ENCODE measurements at regions not wholly inside any gene's neighbourhood (a gene's known extent, or its start where the extent isn't known, plus 50 kb on each side); places are given as distances from the start of the nearest gene placed in this dataset.

DNA sequence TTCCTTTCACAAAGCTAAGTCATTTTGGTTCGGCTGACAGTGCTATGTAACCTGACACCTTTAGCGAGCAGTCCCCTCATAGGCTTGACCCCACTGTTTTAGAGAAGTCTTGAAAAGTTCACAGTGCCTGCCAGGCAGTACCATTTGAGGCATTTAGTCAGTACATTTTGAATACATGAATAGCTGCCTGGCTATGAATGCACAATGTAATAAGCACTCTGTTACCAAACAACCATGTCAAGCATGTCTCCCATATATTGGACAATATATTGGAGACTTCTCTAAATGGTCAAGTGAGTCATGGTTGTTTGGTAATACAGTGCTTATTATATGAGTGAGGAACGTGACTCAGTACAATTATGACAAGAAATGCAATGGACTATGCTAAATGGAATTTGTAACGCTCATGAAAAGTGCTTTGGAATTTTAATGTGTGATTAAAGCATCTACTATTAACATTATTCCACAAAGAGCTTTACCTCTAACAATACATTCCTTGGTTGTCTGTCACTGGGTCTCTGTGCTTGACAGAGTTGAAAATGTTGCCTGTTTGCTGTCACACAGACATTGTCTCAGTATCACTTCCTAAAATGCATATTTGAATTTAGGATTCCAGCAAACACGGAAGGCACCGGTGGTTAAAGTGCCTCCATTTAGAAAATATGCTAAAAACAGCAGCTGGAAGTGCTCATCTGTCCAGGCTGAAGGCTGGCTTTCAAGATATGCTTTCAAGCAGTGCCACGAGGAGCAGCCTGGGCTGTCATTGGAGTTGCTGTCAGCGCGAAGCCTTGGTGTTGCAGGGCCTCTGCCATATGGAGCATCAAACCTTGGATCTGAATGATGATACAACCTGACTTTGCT lies 458.6 kb downstream of the FBXO15 start:
- intact Hi-C loops (cut with DNase I) = no loop called here
- 48 to 52% methylated on average over 9 of the region's 9 CpGs for WGBS, 2 donors

DNA sequence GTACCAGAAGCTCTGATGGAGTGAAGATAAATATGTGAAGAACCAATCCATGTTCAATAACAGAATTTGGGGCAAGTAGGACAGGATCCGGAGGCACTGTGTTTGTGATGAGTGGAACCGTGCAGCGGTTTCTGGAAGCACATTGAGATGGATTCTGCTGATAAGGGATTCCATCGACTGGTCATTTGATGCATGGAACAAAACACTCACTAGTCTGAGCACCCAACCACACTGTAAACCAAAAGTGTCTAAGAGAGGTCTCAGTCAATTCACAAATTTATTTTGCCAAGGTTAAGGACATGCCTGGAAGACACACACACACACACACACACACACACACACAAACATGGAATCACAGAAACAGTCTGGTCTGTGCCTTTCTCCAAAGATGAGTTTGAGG lies 459.5 kb downstream of the FBXO15 start:
- H3K4me1 ChIP-seq = no peaks in the 10 kb centered on the region
- no peak overlapping the region for H3K4me3 ChIP-seq (replicated peaks in 1 of 3)
- TF ChIP-seq, protein P1, sequence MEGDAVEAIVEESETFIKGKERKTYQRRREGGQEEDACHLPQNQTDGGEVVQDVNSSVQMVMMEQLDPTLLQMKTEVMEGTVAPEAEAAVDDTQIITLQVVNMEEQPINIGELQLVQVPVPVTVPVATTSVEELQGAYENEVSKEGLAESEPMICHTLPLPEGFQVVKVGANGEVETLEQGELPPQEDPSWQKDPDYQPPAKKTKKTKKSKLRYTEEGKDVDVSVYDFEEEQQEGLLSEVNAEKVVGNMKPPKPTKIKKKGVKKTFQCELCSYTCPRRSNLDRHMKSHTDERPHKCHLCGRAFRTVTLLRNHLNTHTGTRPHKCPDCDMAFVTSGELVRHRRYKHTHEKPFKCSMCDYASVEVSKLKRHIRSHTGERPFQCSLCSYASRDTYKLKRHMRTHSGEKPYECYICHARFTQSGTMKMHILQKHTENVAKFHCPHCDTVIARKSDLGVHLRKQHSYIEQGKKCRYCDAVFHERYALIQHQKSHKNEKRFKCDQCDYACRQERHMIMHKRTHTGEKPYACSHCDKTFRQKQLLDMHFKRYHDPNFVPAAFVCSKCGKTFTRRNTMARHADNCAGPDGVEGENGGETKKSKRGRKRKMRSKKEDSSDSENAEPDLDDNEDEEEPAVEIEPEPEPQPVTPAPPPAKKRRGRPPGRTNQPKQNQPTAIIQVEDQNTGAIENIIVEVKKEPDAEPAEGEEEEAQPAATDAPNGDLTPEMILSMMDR (IDR thresholded peaks at IDR 0.05) = no peak
- TF ChIP-seq POLR2A (IDR thresholded peaks at IDR 0.05) = no peak
- 67 to 77% methylated on average over 4 of the region's 4 CpGs for WGBS, 2 donors
- H3K27ac ChIP-seq = no peak overlapping the region
- H3K9me3 ChIP-seq = no peaks in the 10 kb centered on the region
- no peaks in the 10 kb centered on the region for H3K27me3 ChIP-seq
- intact Hi-C loops (cut with DNase I) = no loop called here
- no peaks in the 10 kb centered on the region for H3K36me3 ChIP-seq
- no peak for DNase-seq

More for the DNA sequence above, 458.6 kb downstream of the FBXO15 start:
- H3K4me3 ChIP-seq (replicated peaks in 1 of 3) = no peak overlapping the region
- no peak for DNase-seq
- no peaks in the 10 kb centered on the region for H3K36me3 ChIP-seq
- H3K27me3 ChIP-seq = no peaks in the 10 kb centered on the region
- TF ChIP-seq, protein P1 (IDR thresholded peaks at IDR 0.05) = no peak
- no peak for TF ChIP-seq POLR2A (IDR thresholded peaks at IDR 0.05)
- no peak overlapping the region for H3K27ac ChIP-seq
- no peaks in the 10 kb centered on the region for H3K9me3 ChIP-seq
- no peaks in the 10 kb centered on the region for H3K4me1 ChIP-seq

DNA sequence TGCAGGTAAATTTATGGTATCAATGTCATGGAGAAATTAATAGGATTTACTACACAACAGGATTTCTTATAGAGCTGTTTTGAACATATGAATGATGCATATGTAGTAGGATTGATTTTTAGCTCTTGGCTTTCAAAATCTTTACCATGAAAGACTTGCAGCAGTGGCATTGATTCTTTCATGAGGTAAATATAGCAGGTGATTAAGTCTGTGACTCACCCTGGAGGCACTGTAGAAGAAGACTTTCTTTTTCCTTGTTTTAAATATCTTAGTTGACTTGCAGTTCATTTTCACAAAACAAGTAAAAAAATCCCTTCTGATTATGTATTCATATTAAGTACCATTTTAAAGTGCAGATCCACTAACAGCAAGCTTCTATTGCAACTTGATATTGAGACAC lies 463.0 kb downstream of the FBXO15 start:
- DNase-seq = no peak
- Histone ChIP-seq H3K36me3 (no peaks in the 10 kb centered on the region), H3K9me3 (no peaks in the 10 kb centered on the region), H3K4me3 (replicated peaks in 1 of 3) (no peak overlapping the region), H3K27ac (no peak overlapping the region), H3K27me3 (no peaks in the 10 kb centered on the region), H3K4me1 (no peaks in the 10 kb centered on the region)
- no peak for TF ChIP-seq POLR2A (IDR thresholded peaks at IDR 0.05)
- TF ChIP-seq, protein P1 (IDR thresholded peaks at IDR 0.05) = no peak
- intact Hi-C loops (cut with DNase I) = no loop called here

DNA sequence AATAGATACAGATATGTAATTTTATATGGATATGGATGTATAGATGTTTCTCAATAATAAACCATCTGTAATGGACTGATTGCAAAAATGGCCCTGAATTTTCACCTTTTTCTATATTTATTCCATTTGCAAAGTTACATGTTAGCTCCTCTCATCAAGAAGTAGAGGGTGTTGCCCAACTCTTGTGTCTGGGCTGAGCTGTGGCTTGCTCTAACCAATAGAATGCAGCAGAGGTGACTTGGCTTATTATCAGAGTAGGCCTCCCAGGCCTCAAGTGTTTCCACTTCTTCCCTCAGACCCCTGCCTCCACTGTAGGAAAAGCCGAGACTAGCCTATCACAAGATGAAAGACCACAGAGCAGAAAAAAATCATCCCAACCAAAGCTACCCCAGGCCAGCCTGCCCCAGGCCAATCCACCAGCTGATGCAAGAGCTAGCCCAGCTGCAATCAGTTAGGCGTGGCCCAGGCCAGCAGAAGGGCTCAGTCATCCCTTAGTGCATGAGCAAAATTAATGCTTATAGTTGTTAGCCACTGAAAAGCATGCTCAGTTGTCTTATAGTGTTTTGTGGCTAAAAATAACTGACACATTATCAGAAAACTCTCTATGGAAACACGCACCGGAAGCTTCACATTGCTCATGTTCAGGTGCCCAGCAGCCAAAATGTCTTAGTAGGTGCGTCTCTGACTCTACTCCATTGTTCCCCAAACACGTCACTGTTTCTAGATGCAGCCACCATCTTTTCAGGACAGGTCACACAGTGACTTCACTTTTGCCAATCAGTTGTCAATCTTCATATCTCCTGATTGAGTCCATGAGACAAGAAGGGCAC lies 464.0 kb downstream of the FBXO15 start:
- Histone ChIP-seq H3K4me3 (replicated peaks in 1 of 3) (no peak overlapping the region), H3K4me1 (no peaks in the 10 kb centered on the region), H3K27ac (no peak overlapping the region), H3K9me3 (no peaks in the 10 kb centered on the region), H3K27me3 (no peaks in the 10 kb centered on the region), H3K36me3 (no peaks in the 10 kb centered on the region)
- TF ChIP-seq POLR2A (IDR thresholded peaks at IDR 0.05) = no peak
- TF ChIP-seq, protein P1 (IDR thresholded peaks at IDR 0.05) = no peak
- intact Hi-C loops (cut with DNase I) = no loop called here
- WGBS, 2 donors = 86 to 87% methylated on average over 5 to 6 of the region's 6 CpGs
- no peak for DNase-seq

DNA sequence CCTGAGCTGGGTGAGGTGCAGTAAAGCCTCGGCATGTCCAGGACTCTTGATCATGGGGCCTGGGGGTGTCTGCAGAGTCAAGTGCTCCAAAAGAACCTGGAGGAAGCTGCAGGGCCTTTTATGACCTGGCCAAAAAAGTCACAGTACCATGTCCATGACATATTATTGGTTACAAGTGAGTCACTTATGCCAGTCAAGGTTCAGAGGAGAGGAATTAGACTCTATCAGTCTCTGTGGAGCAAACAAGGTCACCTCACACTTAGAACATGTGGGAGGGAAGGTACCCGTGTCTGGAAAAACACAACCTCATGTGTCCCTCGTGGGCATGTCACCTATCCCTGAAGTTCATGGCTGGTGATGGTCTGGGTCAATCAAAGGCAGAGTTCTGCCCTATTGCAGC lies 465.7 kb downstream of the FBXO15 start:
- no peak for DNase-seq
- intact Hi-C loops (cut with DNase I) = no loop called here
- Histone ChIP-seq H3K36me3 (no peaks in the 10 kb centered on the region), H3K4me1 (no peaks in the 10 kb centered on the region), H3K9me3 (no peaks in the 10 kb centered on the region), H3K27me3 (no peaks in the 10 kb centered on the region), H3K27ac (no peak overlapping the region), H3K4me3 (replicated peaks in 1 of 3) (no peak overlapping the region)
- TF ChIP-seq, protein P1 (IDR thresholded peaks at IDR 0.05) = no peak
- no peak for TF ChIP-seq POLR2A (IDR thresholded peaks at IDR 0.05)
- WGBS, 2 donors = 68 to 73% methylated on average over 3 of the region's 3 CpGs

All from thyroid gland (tissue), 4 donors.